GM12878 (cell line): ENCODE measurements at regions not wholly inside any gene's neighbourhood (a gene's known extent, or its start where the extent isn't known, plus 50 kb on each side); places are given as distances from the start of the nearest gene placed in this dataset.

Source experiments
- ATAC-seq: fragments of 200-7000 bp; cut with Tn5 transposase; 3 replicates; pipeline ENCODE4 v1.9.1; 2020; ENCODE audit warnings: mild to moderate bottlenecking, moderate library complexity
- BruUV-seq: library from RNA; stranded (reverse); fragments of 400-500 nt; replicated peaks from 2 replicates; lab custom pipeline; 2021; lab: Mats Ljungman, UMichigan
- CTCF ChIA-PET: fragments of 300-600 bp; sonication (Branson Sonifier 250); formaldehyde crosslinking; extraction: SDS; loops from one replicate; lab custom pipeline; 2021; ENCODE audit warnings: inconsistent platforms; lab: Yijun Ruan, JAX
- POLR2A ChIA-PET: fragments of 350-600 bp; formaldehyde crosslinking; extraction: SDS; loops from one replicate; lab custom pipeline; 2021; ENCODE audit warnings: inconsistent platforms; lab: Charles Lee
- RAD21 ChIA-PET: fragments of 300-600 bp; sonication (Branson Sonifier 250); formaldehyde crosslinking; loops from one replicate; lab custom pipeline; 2023; ENCODE audit warnings: antibody characterized with exemption; ENCODE audit not compliant: unreplicated experiment; lab: Charles Lee
- SMC1A ChIA-PET: fragments of 300-600 bp; sonication (Branson Sonifier 250); formaldehyde crosslinking; loops from one replicate; lab custom pipeline; 2023; ENCODE audit not compliant: unreplicated experiment, uncharacterized antibody; lab: Charles Lee
- DNase-seq: peaks from one replicate; pipeline ENCODE4 v3.0.0-alpha.2; 2011; ENCODE audit warnings: low read depth, low spot score
- FAIRE-seq: peaks from 3 replicates; lab custom pipeline; 2011; peaks lifted over from hg19 to GRCh38; lab: Jason Lieb, UNC
- H2AFZ ChIP-seq: 2 replicates; pipeline ENCODE4 v1.6.0; 2011; ENCODE audit warnings: low read depth, low read length, control low read depth; ENCODE audit not compliant: control insufficient read depth
- H3K27ac ChIP-seq: 2 replicates; pipeline ENCODE4 v1.5.1; 2011; ENCODE audit warnings: control low read depth; ENCODE audit not compliant: control insufficient read depth, insufficient read depth
- H3K27me3 ChIP-seq, 2 experiments: replicated peaks in 1 of 2; 2 replicates each; pipeline versions ENCODE4 v1.6.0 to v1.6.1; 2011; ENCODE audit warnings: low read length in 1 of 2; ENCODE audit not compliant: control insufficient read depth in 2 of 2, insufficient read depth in 2 of 2
- H3K36me3 ChIP-seq, 2 experiments: 2 replicates each; pipeline ENCODE4 v1.5.1; 2011; ENCODE audit warnings: low read length in 1 of 2; ENCODE audit not compliant: control insufficient read depth in 2 of 2, insufficient read depth in 2 of 2
- H3K4me1 ChIP-seq: 2 replicates; pipeline ENCODE4 v1.6.1; 2011; ENCODE audit warnings: mild to moderate bottlenecking, low read length, moderate library complexity, mixed read lengths; ENCODE audit not compliant: control insufficient read depth, insufficient read depth
- H3K4me2 ChIP-seq: 2 replicates; pipeline ENCODE4 v1.6.0; 2011; ENCODE audit warnings: control low read depth; ENCODE audit not compliant: control insufficient read depth, insufficient read depth
- H3K4me3 ChIP-seq: fragments of 200-600 bp; sonication (generic); 2 replicates; pipeline ENCODE4 v1.5.1; 2016
- H3K79me2 ChIP-seq: 2 replicates; pipeline ENCODE4 v1.6.0; 2011; ENCODE audit warnings: low read length; ENCODE audit not compliant: control insufficient read depth, insufficient read depth
- H3K9ac ChIP-seq: 2 replicates; pipeline ENCODE4 v1.8.0; 2011; ENCODE audit warnings: low read length, control low read depth, mixed read lengths; ENCODE audit not compliant: control insufficient read depth, insufficient read depth
- H3K9me3 ChIP-seq: replicated peaks from 3 replicates; pipeline ENCODE4 v1.5.1; 2011; ENCODE audit warnings: mild to moderate bottlenecking, low read length; ENCODE audit not compliant: control insufficient read depth, insufficient read depth
- H4K20me1 ChIP-seq: 2 replicates; pipeline ENCODE4 v1.6.0; 2011; ENCODE audit not compliant: control insufficient read depth, insufficient read depth
- ATF7 ChIP-seq: fragments of 450-650 bp; IDR thresholded peaks from 2 replicates; pipeline ENCODE4 v1.6.1; 2016; ENCODE audit warnings: low read depth, mild to moderate bottlenecking
- ESRRA ChIP-seq: IDR thresholded peaks from 2 replicates; pipeline ENCODE4 v1.6.1; 2012; ENCODE audit warnings: mild to moderate bottlenecking, low read length, improper control_type of control experiment
- EZH2 ChIP-seq: IDR thresholded peaks from 2 replicates; pipeline ENCODE4 v1.6.1; 2012; ENCODE audit warnings: low read depth, mild to moderate bottlenecking, control low read depth, inconsistent platforms, low read length, borderline replicate concordance; ENCODE audit not compliant: control insufficient read depth
- HCFC1 ChIP-seq: fragments of 150-350 bp; IDR thresholded peaks from 2 replicates; pipeline ENCODE4 v1.6.1; 2014; ENCODE audit warnings: low read length
- JUNB ChIP-seq: IDR thresholded peaks from 2 replicates; pipeline ENCODE4 v1.6.1; 2016; ENCODE audit warnings: antibody characterized with exemption, mild to moderate bottlenecking
- NRF1 ChIP-seq: conservative IDR thresholded peaks from 2 replicates; pipeline ENCODE4 v1.6.1; 2011; ENCODE audit warnings: mild to moderate bottlenecking, low read depth, low read length, improper control_type of control experiment
- RB1 ChIP-seq: fragments of 450-650 bp; formaldehyde crosslinking; IDR thresholded peaks from 2 replicates; pipeline ENCODE4 v1.6.1; 2017; ENCODE audit warnings: mild to moderate bottlenecking, borderline replicate concordance
- SMC3 ChIP-seq: IDR thresholded peaks from 2 replicates; pipeline ENCODE4 v1.6.1; 2011; ENCODE audit warnings: low read length, improper control_type of control experiment, borderline replicate concordance
- TCF12 ChIP-seq: IDR thresholded peaks from 2 replicates; pipeline ENCODE4 v1.6.1; 2011; ENCODE audit warnings: low read depth, mild to moderate bottlenecking, low read length
- ZBED1 ChIP-seq: IDR thresholded peaks from 2 replicates; pipeline ENCODE4 v1.6.1; 2016; ENCODE audit warnings: borderline replicate concordance
- ZSCAN29 ChIP-seq: fragments of 450-650 bp; IDR thresholded peaks from 2 replicates; pipeline ENCODE4 v1.6.1; 2017; ENCODE audit warnings: mild to moderate bottlenecking, moderate library complexity
- WGBS: methylation state at CpG from one replicate; pipeline ENCODE4 v1.1.6; 2016; ENCODE audit warnings: low lambda C conversion rate; ENCODE audit not compliant: insufficient replicate concordance, insufficient coverage; ENCODE audit errors: missing lambda C conversion rate; 5-methylcytosine and 5-hydroxymethylcytosine counted together
- in situ Hi-C: fragments of 300-500 bp; cut with MboI; formaldehyde crosslinking; loops from 9 replicates; pipeline ENCODE4 v1.14.3; 2018; ENCODE audit warnings: mixed read lengths
- intact Hi-C: fragments of 100-400 bp; cut with micrococcal nuclease; formaldehyde crosslinking; loops from one replicate; pipeline ENCODE4 v1.14.2; 2022; ENCODE audit not compliant: unreplicated experiment
- TF ChIP-seq, protein P1 (sequence below): IDR thresholded peaks from 2 replicates; pipeline ENCODE4 v1.6.1; 2011; ENCODE audit warnings: borderline replicate concordance, low read depth, mild to moderate bottlenecking, moderate library complexity, mixed read lengths, low read length; ENCODE audit not compliant: insufficient read depth; ENCODE audit errors: extremely low read length
- TF ChIP-seq, protein P2 (sequence below): IDR thresholded peaks from 2 replicates; pipeline ENCODE4 v1.6.1; 2011; ENCODE audit warnings: low read depth, mild to moderate bottlenecking, low read length, moderate library complexity, borderline replicate concordance; ENCODE audit errors: extremely low read depth

- Histone ChIP-seq H4K20me1 (no peaks in the 10 kb centered on the region), H3K27ac (no peak overlapping the region), H3K4me1 (peaks cover 11% of the 10 kb centered on the region), H3K79me2 (no peaks in the 10 kb centered on the region), H3K9ac (no peak overlapping the region), H3K4me2 (no peak overlapping the region), H2AFZ (no peak overlapping the region), H3K4me3 (no peak overlapping the region), H3K36me3 (no peaks in the 10 kb centered on the region), H3K27me3 (no peaks in the 10 kb centered on the region; a peak in 1 of 4 replicates), H3K9me3 (no peaks in the 10 kb centered on the region)
- DNase-seq = no peak
- intact Hi-C loops (no loop called here), in situ Hi-C loops (no loop called here)
- WGBS = 12% methylated on average over 7 of the region's 7 CpGs
- no TSS peak for BruUV-seq
- CTCF ChIA-PET = no interaction called here
- POLR2A ChIA-PET = no interaction called here
- no peak for FAIRE-seq
- TF ChIP-seq JUNB (no peak), TCF12 (no peak), HCFC1 (no peak), RB1 (no peak), NRF1 (no peak), SMC3 (no peak), ZBED1 (no peak), ATF7 (no peak), ESRRA (no peak), ZSCAN29 (no peak), EZH2 (no peak)
- TF ChIP-seq, protein P1, sequence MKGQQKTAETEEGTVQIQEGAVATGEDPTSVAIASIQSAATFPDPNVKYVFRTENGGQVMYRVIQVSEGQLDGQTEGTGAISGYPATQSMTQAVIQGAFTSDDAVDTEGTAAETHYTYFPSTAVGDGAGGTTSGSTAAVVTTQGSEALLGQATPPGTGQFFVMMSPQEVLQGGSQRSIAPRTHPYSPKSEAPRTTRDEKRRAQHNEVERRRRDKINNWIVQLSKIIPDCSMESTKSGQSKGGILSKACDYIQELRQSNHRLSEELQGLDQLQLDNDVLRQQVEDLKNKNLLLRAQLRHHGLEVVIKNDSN = no peak
- TF ChIP-seq, protein P2, sequence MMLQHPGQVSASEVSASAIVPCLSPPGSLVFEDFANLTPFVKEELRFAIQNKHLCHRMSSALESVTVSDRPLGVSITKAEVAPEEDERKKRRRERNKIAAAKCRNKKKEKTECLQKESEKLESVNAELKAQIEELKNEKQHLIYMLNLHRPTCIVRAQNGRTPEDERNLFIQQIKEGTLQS = no peak
- RAD21 ChIA-PET = no interaction called here
- SMC1A ChIA-PET = no interaction called here
- ATAC-seq = no peak
Measured at GRCh38 chr9:107108342-107109130, 174.5 kb upstream of the RAD23B start.
